Vagina (tissue), 2 donors: ENCODE measurements at regions not wholly inside any gene's neighbourhood (a gene's known extent, or its start where the extent isn't known, plus 50 kb on each side); places are given as distances from the start of the nearest gene placed in this dataset.

Experiments
- DNase-seq, 2 donors: peaks; one replicate each; pipeline ENCODE4 v3.0.0-alpha.2; 2017; ENCODE audit errors: extremely low spot score in 2 of 2
- H3K27ac ChIP-seq: fragments of 200-600 bp; sonication (generic); one replicate; pipeline ENCODE4 v1.5.1; 2019
- H3K27me3 ChIP-seq: fragments of 200-600 bp; sonication (generic); one replicate; pipeline ENCODE4 v1.5.1; 2019
- H3K36me3 ChIP-seq, 2 donors: fragments of 200-600 bp; sonication (generic); one replicate each; pipeline ENCODE4 v1.5.1; 2017 to 2019
- H3K4me1 ChIP-seq: fragments of 200-600 bp; sonication (generic); one replicate; pipeline ENCODE4 v1.5.1; 2019
- H3K4me3 ChIP-seq, 2 donors: fragments of 200-600 bp; sonication (generic); 1 replicate in 1 of 2; 2 replicates in 1 of 2; pipeline ENCODE4 v1.5.1; 2016 to 2019
- H3K9me3 ChIP-seq: fragments of 200-600 bp; sonication (generic); one replicate; pipeline ENCODE4 v1.5.1; 2019
- CTCF ChIP-seq, 3 experiments: fragments of 450-650 bp in 2 of 3; fragments of 200-600 bp in 1 of 3; sonication (generic) in 1 of 3; IDR thresholded peaks; one replicate each; pipeline ENCODE4 v1.5.1; 2017 to 2019; ENCODE audit warnings: antibody characterized with exemption in 3 of 3, mild to moderate bottlenecking in 2 of 3, moderate library complexity in 2 of 3
- POLR2A ChIP-seq, 2 donors: fragments of 450-650 bp; IDR thresholded peaks; one replicate each; pipeline ENCODE4 v1.6.1; 2017; ENCODE audit warnings: antibody characterized with exemption in 2 of 2, mild to moderate bottlenecking in 2 of 2, moderate library complexity in 2 of 2
- POLR2AphosphoS5 ChIP-seq, 2 donors: sonication (generic); formaldehyde crosslinking; IDR thresholded peaks; one replicate each; pipeline ENCODE4 v1.9.0; 2017; ENCODE audit warnings: antibody characterized with exemption in 2 of 2, mild to moderate bottlenecking in 2 of 2, low read depth in 1 of 2; ENCODE audit not compliant: insufficient read depth in 1 of 2
- intact Hi-C: fragments of 100-400 bp; cut with DNase I; formaldehyde crosslinking; loops from one replicate; pipeline ENCODE4 v1.15.1; 2023

GRCh38 chr13:22487932-22488331 is 692.8 kb upstream of the SGCG start:
- Histone ChIP-seq H3K4me3 (no peak overlapping the region), H3K9me3 (no peaks in the 10 kb centered on the region), H3K36me3 (no peaks in the 10 kb centered on the region), H3K4me1 (peaks cover 11% of the 10 kb centered on the region), H3K27me3 (no peaks in the 10 kb centered on the region), H3K27ac (no peak overlapping the region)
- TF ChIP-seq CTCF (IDR thresholded peaks at IDR 0.05) (no peak), POLR2AphosphoS5 (IDR thresholded peaks at IDR 0.05; ENCODE audit: insufficient read depth in 1 of 2, low read depth in 1 of 2) (no peak), POLR2A (IDR thresholded peaks at IDR 0.05) (no peak)
- intact Hi-C loops: no loop called here
- DNase-seq: no peak

- no peak for DNase-seq
- Histone ChIP-seq H3K4me3 (no peak overlapping the region), H3K27me3 (no peaks in the 10 kb centered on the region), H3K9me3 (no peaks in the 10 kb centered on the region), H3K27ac (no peak overlapping the region), H3K4me1 (peaks cover 11% of the 10 kb centered on the region), H3K36me3 (no peaks in the 10 kb centered on the region)
- intact Hi-C loops: no loop called here
- TF ChIP-seq CTCF (IDR thresholded peaks at IDR 0.05) (no peak), POLR2AphosphoS5 (IDR thresholded peaks at IDR 0.05; ENCODE audit: insufficient read depth in 1 of 2, low read depth in 1 of 2) (no peak), POLR2A (IDR thresholded peaks at IDR 0.05) (no peak)
Observed at GRCh38 chr13:22489771-22490170, 691.0 kb upstream of the SGCG start.

DNA sequence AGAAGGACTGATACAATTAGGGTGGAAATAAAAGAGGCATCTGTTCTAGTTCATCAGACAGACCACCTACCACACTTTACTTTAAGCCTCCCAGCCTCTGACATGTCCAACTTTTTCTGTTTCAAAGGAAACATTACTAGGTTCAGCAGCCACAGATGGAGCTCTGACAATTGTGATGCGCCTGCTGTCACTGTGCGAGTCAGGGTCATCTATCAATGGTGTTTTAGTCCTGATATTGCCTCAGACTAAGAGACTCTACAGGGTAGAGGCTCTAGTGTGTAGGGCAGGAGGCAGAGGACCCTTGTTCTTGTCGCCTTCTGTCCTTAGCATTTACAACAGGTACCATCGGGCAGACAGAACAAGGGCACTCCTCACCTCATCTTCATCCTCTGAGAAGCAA is 685.0 kb upstream of the SGCG start:
- no peak for DNase-seq
- Histone ChIP-seq H3K36me3 (no peaks in the 10 kb centered on the region), H3K9me3 (no peaks in the 10 kb centered on the region), H3K4me3 (no peak overlapping the region), H3K4me1 (no peaks in the 10 kb centered on the region), H3K27me3 (no peaks in the 10 kb centered on the region), H3K27ac (no peak overlapping the region)
- intact Hi-C loops: no loop called here
- TF ChIP-seq CTCF (IDR thresholded peaks at IDR 0.05) (no peak), POLR2A (IDR thresholded peaks at IDR 0.05) (no peak), POLR2AphosphoS5 (IDR thresholded peaks at IDR 0.05; ENCODE audit: insufficient read depth in 1 of 2, low read depth in 1 of 2) (no peak)

- no peak for TF ChIP-seq CTCF (IDR thresholded peaks at IDR 0.05)
- no peak for TF ChIP-seq POLR2A (IDR thresholded peaks at IDR 0.05)
- no peak for TF ChIP-seq POLR2AphosphoS5 (IDR thresholded peaks at IDR 0.05; ENCODE audit: insufficient read depth in 1 of 2, low read depth in 1 of 2)
- no peak for DNase-seq
- intact Hi-C loops: no loop called here
- Histone ChIP-seq H3K4me1 (no peaks in the 10 kb centered on the region), H3K36me3 (no peaks in the 10 kb centered on the region), H3K27me3 (no peaks in the 10 kb centered on the region), H3K4me3 (no peak overlapping the region), H3K27ac (no peak overlapping the region), H3K9me3 (no peaks in the 10 kb centered on the region)
Observed at GRCh38 chr13:22496803-22497508, 683.8 kb upstream of the SGCG start.

- H3K9me3 ChIP-seq: no peaks in the 10 kb centered on the region
- TF ChIP-seq CTCF (IDR thresholded peaks at IDR 0.05) (no peak), POLR2AphosphoS5 (IDR thresholded peaks at IDR 0.05; ENCODE audit: insufficient read depth in 1 of 2, low read depth in 1 of 2) (no peak), POLR2A (IDR thresholded peaks at IDR 0.05) (no peak)
- no peaks in the 10 kb centered on the region for H3K4me1 ChIP-seq
- DNase-seq: no peak
- no peaks in the 10 kb centered on the region for H3K27me3 ChIP-seq
- H3K27ac ChIP-seq: no peak overlapping the region
- intact Hi-C loops: no loop called here
- no peak overlapping the region for H3K4me3 ChIP-seq
- H3K36me3 ChIP-seq: no peaks in the 10 kb centered on the region
Observed at GRCh38 chr13:22497991-22498780, 682.6 kb upstream of the SGCG start.
